KMS-11 (cell line): ENCODE measurements at regions not wholly inside any gene's neighbourhood (a gene's known extent, or its start where the extent isn't known, plus 50 kb on each side); places are given as distances from the start of the nearest gene placed in this dataset.

ENCODE experiments used
- H2AFZ ChIP-seq: fragments of 200-600 bp; sonication (generic); 2 replicates; pipeline ENCODE4 v1.6.1; 2016; ENCODE audit warnings: antibody characterized with exemption, mixed run types, low read depth
- H3K27ac ChIP-seq: fragments of 200-600 bp; sonication (generic); 2 replicates; pipeline ENCODE4 v1.6.1; 2016; ENCODE audit warnings: mild to moderate bottlenecking, mixed run types
- H3K27me3 ChIP-seq: fragments of 200-600 bp; sonication (generic); 2 replicates; pipeline ENCODE4 v1.6.1; 2017; ENCODE audit warnings: mild to moderate bottlenecking, low read depth, mixed run types, moderate library complexity; ENCODE audit not compliant: insufficient read depth
- H3K36me3 ChIP-seq: fragments of 200-600 bp; sonication (generic); 2 replicates; pipeline ENCODE4 v1.6.1; 2017; ENCODE audit warnings: mild to moderate bottlenecking, mixed run types; ENCODE audit not compliant: insufficient read depth
- H3K4me1 ChIP-seq: fragments of 200-600 bp; sonication (generic); 2 replicates; pipeline ENCODE4 v1.6.1; 2016; ENCODE audit warnings: mild to moderate bottlenecking, low read depth, mixed run types; ENCODE audit not compliant: poor library complexity, severe bottlenecking
- H3K4me2 ChIP-seq: fragments of 200-600 bp; sonication (generic); 2 replicates; pipeline ENCODE4 v1.7.0; 2016; ENCODE audit warnings: mild to moderate bottlenecking, mixed run types
- H3K4me3 ChIP-seq: fragments of 200-600 bp; sonication (generic); IDR thresholded peaks from 2 replicates; pipeline ENCODE4 v1.6.1; 2017; ENCODE audit warnings: low read depth, low read length, mixed read lengths; ENCODE audit not compliant: insufficient read depth
- H3K79me2 ChIP-seq: fragments of 200-600 bp; sonication (generic); 2 replicates; pipeline ENCODE4 v1.6.1; 2016; ENCODE audit warnings: low read depth, mixed run types; ENCODE audit not compliant: insufficient read depth
- H3K9ac ChIP-seq: fragments of 200-600 bp; sonication (generic); 2 replicates; pipeline ENCODE4 v1.6.1; 2016; ENCODE audit warnings: mild to moderate bottlenecking, mixed run types
- H4K20me1 ChIP-seq: fragments of 200-600 bp; sonication (generic); 2 replicates; pipeline ENCODE4 v1.6.1; 2016; ENCODE audit warnings: mild to moderate bottlenecking, mixed run types; ENCODE audit not compliant: insufficient read depth
- CTCF ChIP-seq: fragments of 200-600 bp; sonication (generic); conservative IDR thresholded peaks from 2 replicates; pipeline ENCODE4 v1.6.1; 2017; ENCODE audit warnings: low read depth, mild to moderate bottlenecking, antibody characterized with exemption, low read length, moderate library complexity, mixed read lengths

GRCh38 chr22:47423266-47423665 lies 660.8 kb downstream of the TBC1D22A start:
- Histone ChIP-seq H3K9ac (no peak overlapping the region), H3K4me1 (no peaks in the 10 kb centered on the region), H3K79me2 (no peaks in the 10 kb centered on the region), H2AFZ (no peak overlapping the region), H3K27ac (no peak overlapping the region), H3K27me3 (no peaks in the 10 kb centered on the region), H4K20me1 (no peaks in the 10 kb centered on the region), H3K4me2 (no peak overlapping the region), H3K36me3 (no peaks in the 10 kb centered on the region), H3K4me3 (no peak overlapping the region)
- TF ChIP-seq CTCF, result no peak

GRCh38 chr22:47422736-47423135 lies 660.3 kb downstream of the TBC1D22A start:
- Histone ChIP-seq H3K36me3 (no peaks in the 10 kb centered on the region), H3K4me3 (no peak overlapping the region), H3K4me1 (no peaks in the 10 kb centered on the region), H4K20me1 (no peaks in the 10 kb centered on the region), H3K79me2 (no peaks in the 10 kb centered on the region), H3K9ac (no peak overlapping the region), H3K27ac (no peak overlapping the region), H2AFZ (no peak overlapping the region), H3K27me3 (no peaks in the 10 kb centered on the region), H3K4me2 (no peak overlapping the region)
- TF ChIP-seq CTCF, result no peak

- H3K4me1 ChIP-seq, result no peaks in the 10 kb centered on the region
- H3K4me3 ChIP-seq, result no peak overlapping the region
- H3K36me3 ChIP-seq, result no peaks in the 10 kb centered on the region
- no peaks in the 10 kb centered on the region for H4K20me1 ChIP-seq
- no peaks in the 10 kb centered on the region for H3K27me3 ChIP-seq
- H3K27ac ChIP-seq, result no peak overlapping the region
- H3K9ac ChIP-seq, result no peak overlapping the region
- no peak for TF ChIP-seq CTCF
- no peak overlapping the region for H3K4me2 ChIP-seq
- no peaks in the 10 kb centered on the region for H3K79me2 ChIP-seq
- no peak overlapping the region for H2AFZ ChIP-seq
Measured at GRCh38 chr22:47421846-47422245, 659.4 kb downstream of the TBC1D22A start.

- Histone ChIP-seq H3K9ac (no peak overlapping the region), H3K27ac (no peak overlapping the region), H3K4me1 (no peaks in the 10 kb centered on the region), H3K4me2 (no peak overlapping the region), H3K27me3 (no peaks in the 10 kb centered on the region), H3K4me3 (no peak overlapping the region), H3K79me2 (no peaks in the 10 kb centered on the region), H3K36me3 (no peaks in the 10 kb centered on the region), H4K20me1 (no peaks in the 10 kb centered on the region), H2AFZ (no peak overlapping the region)
- TF ChIP-seq CTCF, result no peak
Measured at GRCh38 chr22:47420211-47420610, 657.8 kb downstream of the TBC1D22A start.

GRCh38 chr22:47419239-47419638 lies 656.8 kb downstream of the TBC1D22A start:
- Histone ChIP-seq H3K27me3 (no peaks in the 10 kb centered on the region), H3K27ac (no peak overlapping the region)
- no peak for TF ChIP-seq CTCF

More at GRCh38 chr22:47419239-47419638, 656.8 kb downstream of the TBC1D22A start:
- Histone ChIP-seq H3K4me2 (no peak overlapping the region), H3K4me1 (no peaks in the 10 kb centered on the region), H3K9ac (no peak overlapping the region), H3K4me3 (no peak overlapping the region), H3K36me3 (no peaks in the 10 kb centered on the region), H2AFZ (no peak overlapping the region), H4K20me1 (no peaks in the 10 kb centered on the region), H3K79me2 (no peaks in the 10 kb centered on the region)
